Gastroesophageal sphincter (tissue), 4 donors: ENCODE measurements at regions not wholly inside any gene's neighbourhood (a gene's known extent, or its start where the extent isn't known, plus 50 kb on each side); places are given as distances from the start of the nearest gene placed in this dataset.

ENCODE experiments used
- ATAC-seq: fragments of 150-250 bp; one replicate; pipeline ENCODE4 v1.9.1; 2016; ENCODE audit warnings: mild to moderate bottlenecking, moderate library complexity
- H3K27ac ChIP-seq, 4 donors: fragments of 200-600 bp; sonication (generic) in 3 of 4; 1 replicate in 3 of 4; 2 replicates in 1 of 4; pipeline ENCODE4 v1.5.1; 2016 to 2019
- H3K27me3 ChIP-seq: fragments of 200-600 bp; sonication (generic); one replicate; pipeline ENCODE4 v1.5.1; 2019
- H3K36me3 ChIP-seq, 2 donors: fragments of 200-600 bp; sonication (generic); one replicate each; pipeline ENCODE4 v1.5.1; 2019; ENCODE audit warnings: control low read depth in 1 of 2
- H3K4me1 ChIP-seq, 3 donors: fragments of 200-600 bp; sonication (generic); 1 replicate in 2 of 3; 2 replicates in 1 of 3; pipeline ENCODE4 v1.5.1; 2016 to 2019; ENCODE audit warnings: control low read depth in 2 of 3
- H3K4me3 ChIP-seq, 2 donors: fragments of 200-600 bp; sonication (generic); one replicate each; pipeline ENCODE4 v1.5.1; 2019; ENCODE audit warnings: mild to moderate bottlenecking in 1 of 2, moderate library complexity in 1 of 2
- H3K9me3 ChIP-seq, 3 donors: fragments of 200-600 bp; sonication (generic); one replicate each; pipeline ENCODE4 v1.5.1; 2017 to 2019; ENCODE audit warnings: control low read depth in 2 of 3
- EP300 ChIP-seq: sonication (generic); formaldehyde crosslinking; IDR thresholded peaks from one replicate; pipeline ENCODE4 v1.6.1; 2017; ENCODE audit warnings: antibody characterized with exemption, mild to moderate bottlenecking
- POLR2A ChIP-seq, 2 donors: fragments of 450-650 bp; IDR thresholded peaks; one replicate each; pipeline ENCODE4 v1.6.1; 2017; ENCODE audit warnings: antibody characterized with exemption in 2 of 2, mild to moderate bottlenecking in 2 of 2, moderate library complexity in 1 of 2
- POLR2AphosphoS5 ChIP-seq: sonication (generic); formaldehyde crosslinking; IDR thresholded peaks from one replicate; pipeline ENCODE4 v1.6.1; 2017; ENCODE audit warnings: antibody characterized with exemption
- WGBS, 2 donors: methylation state at CpG; one replicate each; pipeline ENCODE4 v1.1.5; 2018; ENCODE audit warnings: low coverage in 1 of 2; 5-methylcytosine and 5-hydroxymethylcytosine counted together
- TF ChIP-seq, protein P1 (sequence below), 4 experiments: fragments of 200-600 bp in 2 of 4; fragments of 450-650 bp in 2 of 4; sonication (generic) in 1 of 4; IDR thresholded peaks; one replicate each; pipeline ENCODE4 v1.5.1; 2017 to 2019; ENCODE audit warnings: antibody characterized with exemption in 4 of 4, mild to moderate bottlenecking in 2 of 4, moderate library complexity in 2 of 4

GRCh38 chr13:86858216-86858615 lies 813.0 kb upstream of the SLITRK5 start:
- Histone ChIP-seq H3K27ac (no peak overlapping the region), H3K4me1 (no peaks in the 10 kb centered on the region), H3K27me3 (no peaks in the 10 kb centered on the region), H3K9me3 (no peaks in the 10 kb centered on the region), H3K4me3 (no peak overlapping the region), H3K36me3 (no peaks in the 10 kb centered on the region)
- TF ChIP-seq POLR2A (IDR thresholded peaks at IDR 0.05) (no peak), POLR2AphosphoS5 (no peak), EP300 (no peak)
- ATAC-seq: no peak

- no peak overlapping the region for H3K4me3 ChIP-seq
- H3K9me3 ChIP-seq: no peaks in the 10 kb centered on the region
- no peak overlapping the region for H3K27ac ChIP-seq
- TF ChIP-seq POLR2AphosphoS5 (no peak), POLR2A (IDR thresholded peaks at IDR 0.05) (no peak), EP300 (no peak)
- TF ChIP-seq, protein P1, sequence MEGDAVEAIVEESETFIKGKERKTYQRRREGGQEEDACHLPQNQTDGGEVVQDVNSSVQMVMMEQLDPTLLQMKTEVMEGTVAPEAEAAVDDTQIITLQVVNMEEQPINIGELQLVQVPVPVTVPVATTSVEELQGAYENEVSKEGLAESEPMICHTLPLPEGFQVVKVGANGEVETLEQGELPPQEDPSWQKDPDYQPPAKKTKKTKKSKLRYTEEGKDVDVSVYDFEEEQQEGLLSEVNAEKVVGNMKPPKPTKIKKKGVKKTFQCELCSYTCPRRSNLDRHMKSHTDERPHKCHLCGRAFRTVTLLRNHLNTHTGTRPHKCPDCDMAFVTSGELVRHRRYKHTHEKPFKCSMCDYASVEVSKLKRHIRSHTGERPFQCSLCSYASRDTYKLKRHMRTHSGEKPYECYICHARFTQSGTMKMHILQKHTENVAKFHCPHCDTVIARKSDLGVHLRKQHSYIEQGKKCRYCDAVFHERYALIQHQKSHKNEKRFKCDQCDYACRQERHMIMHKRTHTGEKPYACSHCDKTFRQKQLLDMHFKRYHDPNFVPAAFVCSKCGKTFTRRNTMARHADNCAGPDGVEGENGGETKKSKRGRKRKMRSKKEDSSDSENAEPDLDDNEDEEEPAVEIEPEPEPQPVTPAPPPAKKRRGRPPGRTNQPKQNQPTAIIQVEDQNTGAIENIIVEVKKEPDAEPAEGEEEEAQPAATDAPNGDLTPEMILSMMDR (IDR thresholded peaks at IDR 0.05): no peak
- H3K27me3 ChIP-seq: no peaks in the 10 kb centered on the region
- H3K4me1 ChIP-seq: no peaks in the 10 kb centered on the region
- no peak for ATAC-seq
- no peaks in the 10 kb centered on the region for H3K36me3 ChIP-seq
Measured at GRCh38 chr13:86862137-86862536, 809.0 kb upstream of the SLITRK5 start.

DNA sequence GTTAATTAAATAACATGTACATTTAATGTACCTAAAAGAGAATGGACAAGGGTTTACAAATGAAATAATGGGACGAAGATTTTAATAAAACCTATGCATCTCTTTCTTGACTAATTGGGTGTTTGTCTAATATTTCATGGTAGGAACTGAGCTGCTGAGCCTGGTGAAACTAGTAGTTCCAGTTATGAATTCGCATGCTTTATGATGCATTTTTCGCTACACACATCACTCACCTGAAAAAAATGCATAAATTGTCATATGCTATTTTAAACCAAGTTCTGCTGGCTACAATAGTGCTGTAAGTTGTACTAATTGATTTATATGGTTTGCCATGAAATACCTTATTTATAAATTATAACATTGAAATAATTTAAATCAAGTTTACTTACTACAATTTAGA lies 806.8 kb upstream of the SLITRK5 start:
- Histone ChIP-seq H3K27ac (no peak overlapping the region), H3K9me3 (no peaks in the 10 kb centered on the region), H3K4me1 (no peaks in the 10 kb centered on the region), H3K27me3 (no peaks in the 10 kb centered on the region), H3K36me3 (no peaks in the 10 kb centered on the region), H3K4me3 (no peak overlapping the region)
- ATAC-seq: no peak
- TF ChIP-seq POLR2AphosphoS5: no peak
- TF ChIP-seq EP300: no peak
- TF ChIP-seq POLR2A (IDR thresholded peaks at IDR 0.05): no peak
- TF ChIP-seq, protein P1 (IDR thresholded peaks at IDR 0.05): no peak
- WGBS, 2 donors: 71 to 97% methylated on average over 3 of the region's 3 CpGs

- no peak for ATAC-seq
- Histone ChIP-seq H3K36me3 (no peaks in the 10 kb centered on the region), H3K27ac (no peak overlapping the region), H3K4me3 (no peak overlapping the region), H3K4me1 (no peaks in the 10 kb centered on the region), H3K9me3 (no peaks in the 10 kb centered on the region), H3K27me3 (no peaks in the 10 kb centered on the region)
- 0 to 5% methylated on average over 2 of the region's 2 CpGs for WGBS, 2 donors
- TF ChIP-seq POLR2A (IDR thresholded peaks at IDR 0.05) (no peak), EP300 (no peak), POLR2AphosphoS5 (no peak)
- TF ChIP-seq, protein P1 (IDR thresholded peaks at IDR 0.05): peak in 3 of 4 experiments; percentile 8 to 52 (median 36)
Measured at GRCh38 chr13:86870444-86870843, 800.7 kb upstream of the SLITRK5 start.

- TF ChIP-seq POLR2AphosphoS5 (no peak), POLR2A (IDR thresholded peaks at IDR 0.05) (no peak), EP300 (no peak)
- TF ChIP-seq, protein P1 (IDR thresholded peaks at IDR 0.05): no peak
- 29 to 75% methylated on average over 1 of the region's 1 CpG for WGBS, 2 donors
- Histone ChIP-seq H3K4me1 (no peaks in the 10 kb centered on the region), H3K36me3 (no peaks in the 10 kb centered on the region), H3K27me3 (no peaks in the 10 kb centered on the region), H3K9me3 (no peaks in the 10 kb centered on the region), H3K4me3 (no peak overlapping the region), H3K27ac (no peak overlapping the region)
- ATAC-seq: no peak
Measured at GRCh38 chr13:86877441-86877840, 793.7 kb upstream of the SLITRK5 start.
